Renal cortical epithelial cell (primary cell): ENCODE measurements at regions not wholly inside any gene's neighbourhood (a gene's known extent, or its start where the extent isn't known, plus 50 kb on each side); places are given as distances from the start of the nearest gene placed in this dataset.
A peak's percentile ranks its signal among the peaks of the same experiment; 100 is the strongest.
"Not testable (repeated sequence)": the region's sequence is repeated elsewhere in the genome, so short reads cannot be mapped to it uniquely, and the experiment has no call there.

Experiments
- DNase-seq: peaks from one replicate; pipeline ENCODE4 v3.0.0-alpha.2; 2011; ENCODE audit warnings: low read depth

DNA sequence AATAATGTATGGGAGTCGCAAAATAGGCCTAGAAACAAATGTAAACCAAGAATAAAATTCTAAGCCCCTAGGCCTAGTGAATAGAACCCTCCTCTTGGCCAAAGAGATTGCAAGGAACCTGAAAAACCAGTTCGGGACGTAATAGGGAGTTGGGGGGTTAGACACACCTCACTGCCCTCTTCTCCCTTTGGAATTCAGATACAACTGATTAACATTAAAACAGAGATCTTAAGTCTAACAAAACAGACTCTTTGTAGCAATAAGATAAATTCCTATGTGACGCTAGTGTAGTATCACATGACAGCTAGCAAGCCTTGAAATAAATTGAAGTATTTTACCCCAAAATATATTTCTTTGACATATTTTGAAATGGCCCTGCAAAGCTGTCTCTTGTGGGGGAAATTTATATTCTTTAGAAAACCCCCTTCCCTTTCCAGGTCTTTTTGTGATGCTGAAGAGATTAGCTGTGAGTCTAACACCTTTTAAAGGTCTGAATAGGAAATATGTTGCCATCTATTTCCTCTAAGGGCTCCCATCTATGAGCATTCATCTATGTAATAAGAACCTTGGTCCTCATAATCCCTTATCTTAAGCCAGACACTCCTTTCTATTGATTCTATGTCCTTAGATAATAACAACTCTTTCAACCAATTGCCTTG, 623.4 kb upstream of the NRG3 start:
- DNase-seq = peak; percentile 26

GRCh38 chr10:81264991-81265390, 610.0 kb upstream of the NRG3 start:
- not testable (repeated sequence) for DNase-seq

GRCh38 chr10:81270051-81270450, 604.9 kb upstream of the NRG3 start:
- DNase-seq = no peak

- no peak for DNase-seq
Measured at GRCh38 chr10:81280497-81281479, 594.2 kb upstream of the NRG3 start.

- no peak for DNase-seq
Measured at GRCh38 chr10:81288544-81288943, 586.5 kb upstream of the NRG3 start.

- DNase-seq = no peak
Measured at GRCh38 chr10:81297292-81297691, 577.7 kb upstream of the NRG3 start.

- no peak for DNase-seq
Measured at GRCh38 chr10:81303656-81304055, 571.3 kb upstream of the NRG3 start.

GRCh38 chr10:81306971-81307782, 567.8 kb upstream of the NRG3 start:
- no peak for DNase-seq

GRCh38 chr10:81309041-81309552, 565.9 kb upstream of the NRG3 start:
- no peak for DNase-seq

DNA sequence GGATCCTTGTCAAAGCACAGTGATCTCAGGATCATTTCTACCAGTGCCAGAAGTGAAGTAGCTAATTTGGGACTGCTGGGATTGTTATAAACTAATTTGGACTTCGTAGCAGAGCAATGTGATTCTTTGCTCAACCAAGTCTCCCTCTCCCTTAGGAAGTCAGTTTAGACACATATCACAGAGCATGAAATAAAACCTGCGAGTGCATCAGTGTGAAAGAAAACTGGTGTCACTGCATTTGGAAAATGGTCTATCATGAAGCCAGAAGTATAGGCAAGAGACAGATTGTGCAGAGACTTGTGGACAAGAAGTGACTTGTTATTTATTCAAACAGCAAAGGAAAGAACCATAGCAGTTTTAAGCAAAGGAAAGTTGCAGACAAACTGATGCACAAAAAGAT, 560.5 kb upstream of the NRG3 start:
- no peak for DNase-seq

DNA sequence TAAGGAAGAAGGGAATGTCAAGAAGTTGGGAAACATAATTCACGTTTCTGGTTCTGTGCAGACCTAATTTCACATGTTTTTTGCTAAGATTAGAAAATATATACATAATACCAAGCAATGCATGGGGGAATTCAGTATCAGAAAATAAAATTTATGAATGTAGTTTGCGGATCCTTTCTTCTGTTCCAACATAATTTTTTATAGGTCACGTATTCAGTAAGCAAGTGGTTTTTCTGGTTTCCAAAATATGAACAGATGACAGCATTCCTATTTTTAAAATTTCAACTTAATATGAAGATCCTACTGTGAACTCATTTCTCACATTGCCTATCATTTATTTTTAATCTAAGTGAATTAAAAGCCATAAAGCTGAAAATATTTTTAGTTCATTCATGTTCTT, 560.0 kb upstream of the NRG3 start:
- no peak for DNase-seq

- no peak for DNase-seq
Measured at GRCh38 chr10:81348003-81348402, 527.0 kb upstream of the NRG3 start.

DNA sequence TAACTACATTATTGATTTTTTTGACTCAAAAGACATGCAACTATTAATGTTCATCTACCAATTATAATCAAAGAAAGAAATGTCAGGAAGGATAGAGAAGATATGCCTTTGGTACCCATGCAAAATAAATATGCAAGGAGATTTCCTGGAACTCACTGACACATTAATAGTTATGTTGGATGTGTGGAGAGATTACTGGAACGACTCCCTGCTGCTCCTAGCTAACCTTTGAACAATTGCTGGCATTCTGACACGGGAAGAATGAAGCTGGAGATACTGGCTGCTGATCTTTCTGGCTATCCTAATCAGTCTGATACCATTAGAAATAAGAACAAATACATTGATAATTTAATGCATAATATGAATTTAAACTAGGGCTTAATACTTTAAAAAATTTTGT, 507.9 kb upstream of the NRG3 start:
- no peak for DNase-seq

- DNase-seq = no peak
Measured at GRCh38 chr10:81386817-81387216, 488.2 kb upstream of the NRG3 start.

DNA sequence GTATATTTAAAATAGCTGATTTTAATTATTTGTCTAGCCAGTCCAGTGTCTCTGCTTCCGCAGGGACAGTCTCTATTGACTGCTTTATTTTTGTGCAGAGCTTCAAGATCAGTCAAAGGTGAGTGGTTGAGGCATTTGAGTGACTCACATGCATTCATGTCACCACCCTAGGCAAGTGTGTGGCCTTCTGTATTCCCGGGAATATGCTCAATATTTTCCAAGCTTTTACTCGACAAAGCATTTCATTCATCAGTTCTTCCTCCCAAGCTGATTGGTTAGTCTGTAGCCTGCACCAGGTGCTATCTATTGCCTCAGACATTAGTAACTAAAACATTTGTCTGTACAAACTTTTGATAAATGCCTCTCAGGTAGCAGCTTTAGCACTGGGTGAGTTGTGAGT, 471.5 kb upstream of the NRG3 start:
- no peak for DNase-seq

- DNase-seq = no peak
Measured at GRCh38 chr10:81405399-81405798, 469.6 kb upstream of the NRG3 start.

GRCh38 chr10:81414038-81414437, 461.0 kb upstream of the NRG3 start:
- peak; percentile 22 for DNase-seq

DNA sequence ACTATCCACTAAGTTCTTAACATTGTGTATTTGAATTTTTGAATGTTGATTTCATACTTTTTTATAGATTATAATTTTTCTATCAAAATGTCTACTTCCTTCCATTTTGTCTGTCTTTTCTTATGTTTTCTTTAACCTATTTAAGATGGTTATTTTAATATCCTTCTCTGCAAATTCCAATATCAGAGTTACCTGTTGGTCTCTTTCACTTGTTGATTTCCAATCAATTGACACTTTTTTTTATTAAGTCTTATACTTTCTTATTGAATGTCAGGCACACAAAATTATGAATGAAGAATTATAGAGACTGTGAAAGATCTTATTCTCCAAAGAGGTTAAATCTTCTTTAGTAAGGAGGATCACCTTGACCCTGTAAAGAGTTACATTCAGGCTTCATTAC, 448.3 kb upstream of the NRG3 start:
- no peak for DNase-seq

GRCh38 chr10:81428456-81429134, 446.4 kb upstream of the NRG3 start:
- DNase-seq = no peak

DNA sequence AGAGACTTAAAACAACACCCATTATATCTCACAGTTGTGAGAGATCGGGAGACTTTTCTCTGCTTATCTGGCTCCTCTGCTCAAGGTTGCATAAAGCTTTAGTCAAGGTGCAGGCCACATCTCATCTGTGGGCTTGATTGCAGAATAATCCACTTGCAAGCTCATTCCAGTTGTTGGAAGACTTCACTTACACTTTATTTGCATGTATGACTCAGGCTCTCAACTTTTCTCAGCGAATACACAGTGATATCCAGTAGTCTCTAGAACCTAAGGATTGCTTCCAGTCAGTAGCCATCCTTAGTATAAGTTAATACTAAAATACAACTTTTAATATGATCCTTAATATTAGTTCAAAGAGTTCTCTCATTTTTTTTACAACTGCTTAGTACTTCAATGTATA, 435.5 kb upstream of the NRG3 start:
- DNase-seq = no peak

- not testable (repeated sequence) for DNase-seq
Measured at GRCh38 chr10:81441624-81442023, 433.4 kb upstream of the NRG3 start.
